Superior temporal gyrus (tissue), 1 donor: ENCODE measurements at regions not wholly inside any gene's neighbourhood (a gene's known extent, or its start where the extent isn't known, plus 50 kb on each side); places are given as distances from the start of the nearest gene placed in this dataset.

Source experiments
- DNase-seq: peaks from one replicate; pipeline ENCODE4 v3.0.0-alpha.2; 2016; ENCODE audit errors: extremely low spot score

DNA sequence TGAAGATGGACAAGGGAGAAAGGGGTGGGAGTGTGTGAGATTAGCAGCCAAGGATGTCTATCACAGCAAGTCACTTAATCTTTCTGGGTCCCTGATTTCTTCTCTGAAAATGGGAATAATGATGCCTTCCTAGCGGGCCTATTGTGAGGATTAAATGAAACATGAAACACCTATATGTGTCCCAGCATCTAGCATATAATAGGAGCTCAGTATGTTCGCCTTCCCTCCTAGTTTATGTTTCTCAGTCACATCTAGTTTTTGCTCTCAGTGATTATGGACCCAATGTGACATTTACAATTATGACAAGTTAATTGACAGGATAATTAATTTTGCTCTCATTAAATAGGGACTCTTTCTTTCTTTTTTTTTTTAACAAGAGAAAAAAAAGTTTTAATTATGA, 252.9 kb downstream of the SNX13 start:
- no peak for DNase-seq

DNA sequence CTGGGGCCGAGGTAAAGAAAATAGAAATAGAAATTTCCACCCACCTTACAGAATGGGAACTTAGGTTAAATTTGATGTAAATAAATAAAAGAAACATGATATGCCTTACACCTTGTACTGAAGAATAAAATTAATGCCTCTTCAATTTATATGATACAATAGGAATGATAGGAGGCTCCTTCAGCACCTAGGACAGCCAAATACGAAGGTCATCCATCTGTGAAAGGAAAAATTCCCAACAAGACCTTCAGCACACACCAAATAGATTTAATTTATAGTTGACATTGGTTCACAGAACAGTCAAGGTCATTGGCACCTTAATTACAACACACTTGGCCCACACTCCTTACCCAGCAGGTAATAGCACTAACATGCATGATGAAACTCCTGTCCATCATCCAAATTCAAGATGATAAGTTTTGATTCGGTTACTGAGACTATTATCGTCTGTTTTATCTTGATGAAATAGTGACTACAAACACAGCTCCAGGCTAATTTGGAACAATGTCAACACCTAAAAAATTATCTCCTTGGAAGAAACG, 250.9 kb downstream of the SNX13 start:
- no peak for DNase-seq

GRCh38 chr7:17690030-17690429, 250.3 kb downstream of the SNX13 start:
- DNase-seq = no peak

DNA sequence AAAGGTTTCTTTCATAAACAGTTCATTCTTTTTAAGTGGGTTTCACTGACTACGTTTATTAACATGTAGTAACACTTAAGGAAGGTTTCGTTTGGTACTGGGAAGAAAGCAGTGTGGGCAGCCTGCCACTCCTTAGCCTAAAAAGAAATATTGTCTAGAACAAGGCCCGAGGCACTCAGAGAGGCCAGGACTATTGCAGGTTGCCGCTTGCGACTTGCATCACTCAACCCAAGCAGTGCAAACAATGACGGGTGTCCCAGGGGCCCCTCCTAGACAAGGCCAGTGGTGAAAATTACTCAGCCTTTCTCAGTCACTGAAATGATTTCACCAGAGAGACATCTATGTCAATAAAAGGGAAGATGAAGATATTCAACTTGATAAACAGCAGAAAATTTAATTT, 243.9 kb downstream of the SNX13 start:
- DNase-seq = no peak

GRCh38 chr7:17697128-17697881, 243.0 kb downstream of the SNX13 start:
- no peak for DNase-seq

DNA sequence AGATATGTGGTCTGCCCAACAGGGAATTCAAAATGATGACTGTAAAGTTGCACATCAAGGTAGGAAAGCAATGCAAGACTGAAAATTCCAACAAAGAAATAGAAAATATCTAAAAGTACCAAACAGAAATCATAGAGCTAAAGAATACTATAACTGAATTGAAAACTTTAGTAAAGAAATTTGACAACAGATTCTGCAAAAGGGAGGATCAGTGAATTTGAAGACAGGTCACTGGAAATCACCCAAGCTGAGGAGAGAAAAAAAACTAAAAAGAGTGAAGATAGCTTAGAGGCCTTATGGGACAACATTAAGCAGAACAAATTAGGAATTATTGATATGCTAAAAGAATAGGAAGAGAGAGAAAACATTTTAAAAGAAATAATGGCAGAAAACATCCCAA, 240.6 kb downstream of the SNX13 start:
- DNase-seq = no peak

DNA sequence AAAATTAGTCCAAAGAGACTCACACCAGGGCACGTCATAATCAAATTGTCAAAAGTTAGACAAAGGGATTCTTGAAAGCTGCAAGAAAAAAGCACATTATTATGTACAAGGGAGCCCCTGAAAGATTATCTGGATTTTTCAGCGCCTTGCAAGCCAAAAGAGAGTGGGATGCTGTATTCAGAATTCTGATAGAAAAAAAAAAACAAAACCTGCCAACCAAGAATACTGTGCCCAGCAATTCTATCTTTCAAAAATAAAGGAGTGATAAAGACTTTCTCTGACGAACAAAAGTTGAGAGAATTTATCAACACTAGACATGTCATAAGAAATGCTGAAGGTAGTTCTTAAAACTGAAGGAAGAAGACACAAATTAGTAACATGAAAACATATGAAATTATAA, 240.2 kb downstream of the SNX13 start:
- DNase-seq = no peak

GRCh38 chr7:17706275-17706674, 234.0 kb downstream of the SNX13 start:
- DNase-seq = no peak

GRCh38 chr7:17706734-17707133, 233.6 kb downstream of the SNX13 start:
- peak; percentile 71 for DNase-seq

- no peak for DNase-seq
Measured at GRCh38 chr7:17709127-17709526, 231.2 kb downstream of the SNX13 start.

- no peak for DNase-seq
Measured at GRCh38 chr7:17709599-17709998, 230.7 kb downstream of the SNX13 start.

DNA sequence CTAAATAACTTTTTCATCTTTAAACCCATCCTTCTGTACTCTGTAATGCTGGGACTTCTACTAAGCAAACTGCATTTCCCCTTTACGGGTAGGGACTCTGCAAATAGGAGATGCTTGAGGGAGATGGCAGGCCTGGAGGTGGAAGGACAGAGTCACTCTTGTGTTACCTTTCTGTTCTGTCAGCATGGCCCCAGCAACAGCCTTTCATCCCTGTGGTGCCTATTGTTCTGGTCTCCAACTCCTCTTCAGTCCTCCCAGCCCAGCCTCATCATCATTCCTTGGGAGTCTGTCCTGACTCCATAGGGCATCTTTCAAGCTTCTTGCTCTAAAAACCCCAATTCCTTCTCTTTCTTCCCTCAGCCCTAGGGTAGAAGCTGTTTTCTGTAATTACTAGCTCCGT, 230.0 kb downstream of the SNX13 start:
- DNase-seq = no peak

DNA sequence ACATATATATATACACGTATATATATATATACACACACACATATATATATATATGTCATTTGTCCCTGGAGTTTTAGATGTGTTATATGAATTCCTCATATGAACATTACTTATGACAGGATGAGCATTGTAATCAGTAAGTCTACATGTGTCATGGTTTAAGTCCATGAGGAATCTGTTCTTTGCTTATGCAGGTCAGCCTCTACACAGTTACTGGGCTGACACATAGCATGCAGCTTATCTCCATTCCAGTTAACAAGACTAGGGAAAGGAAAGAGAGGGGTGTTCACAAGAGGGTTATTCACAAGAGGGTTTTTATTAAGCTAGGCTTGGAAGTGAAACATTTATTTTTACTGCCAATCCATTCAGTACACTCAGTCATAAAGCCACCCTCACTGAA, 226.7 kb downstream of the SNX13 start:
- DNase-seq = no peak

DNA sequence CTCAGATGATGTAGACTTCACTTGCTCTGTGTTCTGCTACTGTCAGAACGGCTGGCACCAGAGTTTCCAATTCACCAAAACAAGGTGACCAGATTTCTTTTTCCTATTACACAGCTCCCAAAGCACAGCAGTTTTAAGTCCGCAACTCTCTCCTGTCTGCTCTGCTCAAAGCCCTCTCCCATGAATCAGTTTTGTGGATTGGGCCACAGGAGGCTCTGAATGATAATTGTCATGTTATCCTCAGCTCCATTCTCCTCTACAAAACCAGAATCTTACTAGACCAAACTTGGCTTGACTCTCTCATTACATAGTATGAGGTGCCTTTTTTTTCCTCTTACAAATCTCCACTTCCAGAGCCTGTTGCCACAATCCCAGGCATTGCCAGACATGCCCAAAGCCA, 223.5 kb downstream of the SNX13 start:
- no peak for DNase-seq

DNA sequence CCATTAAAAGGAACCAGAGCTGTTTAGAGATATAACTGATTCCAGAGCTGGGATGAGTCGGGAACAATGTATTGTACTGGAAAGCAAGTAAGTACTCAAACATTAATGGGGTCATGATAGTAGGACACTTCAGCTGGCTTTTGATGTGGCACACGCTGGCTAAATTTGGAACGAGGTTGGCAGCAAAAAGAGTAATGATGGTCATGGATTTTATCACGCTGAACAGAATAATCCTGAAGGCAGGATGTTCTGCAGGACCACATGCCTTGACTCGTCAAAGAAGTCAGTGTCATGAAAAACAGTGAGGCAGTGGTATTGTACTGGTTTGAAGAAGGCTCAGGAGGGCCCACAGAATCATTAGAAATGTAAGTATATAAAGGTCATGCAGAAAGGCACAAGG, 220.3 kb downstream of the SNX13 start:
- DNase-seq = no peak

DNA sequence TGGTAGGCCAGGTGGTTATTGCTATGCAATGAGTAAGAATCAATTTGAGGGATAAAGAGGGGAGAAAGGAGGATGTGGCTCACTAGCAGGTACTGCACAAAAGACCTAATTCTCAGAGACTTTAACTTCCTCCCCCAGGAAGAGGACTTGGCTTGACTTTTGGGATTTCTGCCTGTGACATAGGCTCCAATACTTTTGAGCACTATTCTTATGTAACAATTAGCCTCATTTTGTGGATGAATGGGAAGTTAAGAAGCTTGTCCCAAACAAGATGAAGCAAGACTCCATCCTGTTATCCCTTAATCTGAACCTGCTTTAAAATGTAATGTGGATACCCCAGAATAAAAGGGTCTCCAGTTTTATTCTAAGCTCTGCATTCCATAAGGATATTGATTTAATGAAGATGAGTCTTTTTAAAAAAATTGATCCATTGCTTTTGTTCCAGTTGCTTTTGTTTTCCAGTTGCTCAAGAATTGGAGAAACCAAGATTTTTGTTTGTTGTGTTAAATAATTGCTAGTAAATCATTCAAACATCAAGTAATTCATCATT, 218.5 kb downstream of the SNX13 start:
- DNase-seq = no peak

GRCh38 chr7:17722798-17723197, 217.5 kb downstream of the SNX13 start:
- DNase-seq = no peak

GRCh38 chr7:17725821-17726220, 214.5 kb downstream of the SNX13 start:
- DNase-seq = no peak

DNA sequence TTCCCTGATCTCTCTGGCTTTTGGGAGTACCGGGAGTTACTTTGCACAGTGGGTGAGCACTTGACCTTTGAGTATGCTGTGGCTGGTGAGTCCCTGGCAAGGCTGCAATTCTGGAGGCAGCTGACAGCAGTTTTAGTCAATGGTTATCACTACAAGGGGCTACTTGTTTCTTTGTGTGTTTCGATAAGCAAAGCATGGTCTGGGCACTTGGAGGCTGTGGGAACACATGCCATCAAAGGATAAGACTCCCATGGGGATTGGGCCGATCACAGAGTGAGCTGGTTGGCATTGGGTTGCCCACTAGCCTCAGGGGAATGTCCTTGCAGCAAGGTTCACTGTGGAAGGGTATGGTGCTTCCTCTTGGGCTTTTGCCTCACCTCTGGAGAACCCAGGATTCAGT, 208.2 kb downstream of the SNX13 start:
- DNase-seq = no peak
